ENCODE measurements at regions not wholly inside any gene's neighbourhood (a gene's known extent, or its start where the extent isn't known, plus 50 kb on each side); places are given as distances from the start of the nearest gene placed in this dataset.

DNA sequence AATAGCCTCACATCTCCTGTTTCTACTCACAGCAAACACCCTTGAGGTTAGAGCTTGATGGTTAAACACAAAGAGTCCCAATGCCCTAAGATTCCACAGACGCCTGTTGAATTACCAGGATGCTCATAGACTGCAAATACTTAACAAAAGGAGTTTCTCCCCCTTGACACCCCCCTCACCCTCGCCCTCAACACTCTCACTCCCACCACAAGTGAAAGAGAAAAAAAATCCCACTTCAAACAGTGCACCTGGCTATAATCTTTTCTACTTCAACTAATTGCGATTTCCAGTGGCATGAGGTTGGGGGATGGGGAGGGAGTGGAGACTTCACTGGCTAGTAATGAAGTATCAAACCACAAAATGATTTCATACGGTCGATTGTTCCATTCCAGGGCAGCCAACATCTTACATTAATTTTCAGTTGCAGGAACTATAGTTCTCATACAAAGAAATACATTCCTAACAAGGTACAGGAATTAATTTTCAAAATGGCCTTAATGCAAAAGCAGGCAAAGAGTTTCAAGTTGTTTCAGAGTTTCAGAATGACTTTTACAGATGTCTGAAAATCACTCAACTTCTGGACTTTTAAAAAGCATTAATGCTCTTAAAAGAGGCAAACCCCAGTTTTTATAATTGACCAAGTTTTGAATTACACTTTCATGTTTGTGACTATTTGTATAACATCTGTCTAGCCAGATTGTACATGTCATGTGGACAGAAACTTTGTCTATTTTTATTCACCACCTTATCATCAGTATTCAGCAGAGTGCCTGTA lies 390.7 kb downstream of the C12orf75 start:
- DNase-seq (ENCODE audit: low read depth, low spot score) (no peak), ATAC-seq (no peak)
- Histone ChIP-seq H4K20me1 (ENCODE audit: insufficient read depth) (no peaks in the 10 kb centered on the region), H3K4me2 (ENCODE audit: low read length) (no peak overlapping the region), H3K9me2 (ENCODE audit: insufficient read depth) (no peaks in the 10 kb centered on the region), H3K79me2 (ENCODE audit: insufficient read depth, low read length) (no peaks in the 10 kb centered on the region), H3K36me3 (ENCODE audit: control insufficient read depth in 1 of 2, insufficient read depth in 2 of 2, low read length in 2 of 2) (no peaks in the 10 kb centered on the region), H3K27me3 (ENCODE audit: insufficient read depth, low read length) (peaks cover 33% of the 10 kb centered on the region), H3K27ac (ENCODE audit: low read depth, low read length) (no peak overlapping the region), H2AFZ (ENCODE audit: low read depth, low read length, poor library complexity, severe bottlenecking) (no peak overlapping the region), H3K4me3 (replicated peaks in 1 of 2; ENCODE audit: low read depth in 1 of 2, low read length in 2 of 2) (no peak overlapping the region), H3K9me3 (ENCODE audit: control insufficient read depth in 1 of 2, insufficient read depth in 1 of 2, low read depth in 1 of 2, low read length in 2 of 2) (no peaks in the 10 kb centered on the region), H3K4me1 (ENCODE audit: control insufficient read depth in 1 of 2, insufficient read depth in 2 of 2, low read length in 2 of 2) (no peaks in the 10 kb centered on the region), H3K9ac (ENCODE audit: low read length) (no peak overlapping the region)
- ChIA-PET POLR2A (no interaction called here), CTCF (no interaction called here), RAD21 (ENCODE audit: low non-redundant PET in 1 of 2, low total read pairs in 2 of 2, uncharacterized antibody in 2 of 2, unreplicated experiment in 2 of 2) (no interaction called here)
- BruUV-seq (replicated peaks), result no TSS peak
- no peak for TF ChIP-seq ELF1 (IDR thresholded peaks at IDR 0.05; ENCODE audit: borderline replicate concordance, low read depth)
- TF ChIP-seq YY1 (IDR thresholded peaks at IDR 0.05; ENCODE audit: extremely low read depth, insufficient replicate concordance, low read depth, low read length), result no peak
- no peak for TF ChIP-seq JUND (IDR thresholded peaks at IDR 0.05)
- TF ChIP-seq CBX3 (IDR thresholded peaks at IDR 0.05; ENCODE audit: low read depth), result no peak
- no peak for TF ChIP-seq RAD21 (IDR thresholded peaks at IDR 0.05; ENCODE audit: low read depth)
- TF ChIP-seq, protein P1, sequence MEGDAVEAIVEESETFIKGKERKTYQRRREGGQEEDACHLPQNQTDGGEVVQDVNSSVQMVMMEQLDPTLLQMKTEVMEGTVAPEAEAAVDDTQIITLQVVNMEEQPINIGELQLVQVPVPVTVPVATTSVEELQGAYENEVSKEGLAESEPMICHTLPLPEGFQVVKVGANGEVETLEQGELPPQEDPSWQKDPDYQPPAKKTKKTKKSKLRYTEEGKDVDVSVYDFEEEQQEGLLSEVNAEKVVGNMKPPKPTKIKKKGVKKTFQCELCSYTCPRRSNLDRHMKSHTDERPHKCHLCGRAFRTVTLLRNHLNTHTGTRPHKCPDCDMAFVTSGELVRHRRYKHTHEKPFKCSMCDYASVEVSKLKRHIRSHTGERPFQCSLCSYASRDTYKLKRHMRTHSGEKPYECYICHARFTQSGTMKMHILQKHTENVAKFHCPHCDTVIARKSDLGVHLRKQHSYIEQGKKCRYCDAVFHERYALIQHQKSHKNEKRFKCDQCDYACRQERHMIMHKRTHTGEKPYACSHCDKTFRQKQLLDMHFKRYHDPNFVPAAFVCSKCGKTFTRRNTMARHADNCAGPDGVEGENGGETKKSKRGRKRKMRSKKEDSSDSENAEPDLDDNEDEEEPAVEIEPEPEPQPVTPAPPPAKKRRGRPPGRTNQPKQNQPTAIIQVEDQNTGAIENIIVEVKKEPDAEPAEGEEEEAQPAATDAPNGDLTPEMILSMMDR (IDR thresholded peaks at IDR 0.05 in 2 of 3, conservative IDR thresholded peaks at IDR 0.05 in 1 of 3; ENCODE audit: borderline replicate concordance in 1 of 3, insufficient read depth in 1 of 3, low read depth in 2 of 3, low read length in 2 of 3), result no peak
- TF ChIP-seq, protein P2, sequence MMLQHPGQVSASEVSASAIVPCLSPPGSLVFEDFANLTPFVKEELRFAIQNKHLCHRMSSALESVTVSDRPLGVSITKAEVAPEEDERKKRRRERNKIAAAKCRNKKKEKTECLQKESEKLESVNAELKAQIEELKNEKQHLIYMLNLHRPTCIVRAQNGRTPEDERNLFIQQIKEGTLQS (IDR thresholded peaks at IDR 0.05), result no peak
- no peak for TF ChIP-seq CEBPB (IDR thresholded peaks at IDR 0.05; ENCODE audit: low read depth)
- TF ChIP-seq SRF (IDR thresholded peaks at IDR 0.05; ENCODE audit: low read depth), result no peak
- TF ChIP-seq TCF7L2 (IDR thresholded peaks at IDR 0.05; ENCODE audit: borderline replicate concordance, extremely low read depth, insufficient read depth, insufficient read length), result no peak
- TF ChIP-seq, protein P3, sequence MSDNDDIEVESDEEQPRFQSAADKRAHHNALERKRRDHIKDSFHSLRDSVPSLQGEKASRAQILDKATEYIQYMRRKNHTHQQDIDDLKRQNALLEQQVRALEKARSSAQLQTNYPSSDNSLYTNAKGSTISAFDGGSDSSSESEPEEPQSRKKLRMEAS (IDR thresholded peaks at IDR 0.05), result no peak
- no peak for TF ChIP-seq POLR2A (IDR thresholded peaks at IDR 0.05; ENCODE audit: borderline replicate concordance, extremely low read depth, insufficient read depth, insufficient read length)
- intact Hi-C loops (cut with micrococcal nuclease), result no loop called here
